GM12874 (cell line): ENCODE measurements at regions not wholly inside any gene's neighbourhood (a gene's known extent, or its start where the extent isn't known, plus 50 kb on each side); places are given as distances from the start of the nearest gene placed in this dataset.

ENCODE experiments used
- CTCF ChIP-seq: IDR thresholded peaks from 2 replicates; pipeline ENCODE4 v1.5.1; 2011; ENCODE audit warnings: low read depth, mild to moderate bottlenecking, control low read depth, low read length, moderate library complexity; ENCODE audit not compliant: insufficient read depth

- TF ChIP-seq CTCF: no peak
These were observed 54.0 kb upstream of the STMND1 start for GRCh38 chr6:17047889-17048288.

- no peak for TF ChIP-seq CTCF
These were observed 56.1 kb upstream of the STMND1 start for GRCh38 chr6:17045581-17046322.

GRCh38 chr6:17043148-17043522 lies 58.7 kb upstream of the STMND1 start:
- no peak for TF ChIP-seq CTCF

- no peak for TF ChIP-seq CTCF
These were observed 59.3 kb upstream of the STMND1 start for GRCh38 chr6:17042422-17043147.

GRCh38 chr6:17039266-17039665 lies 62.6 kb upstream of the STMND1 start:
- no peak for TF ChIP-seq CTCF

GRCh38 chr6:17038316-17038715 lies 63.5 kb upstream of the STMND1 start:
- TF ChIP-seq CTCF: no peak

GRCh38 chr6:17036065-17036393 lies 65.8 kb upstream of the STMND1 start:
- TF ChIP-seq CTCF: no peak
